Testis (tissue), 2 donors: ENCODE measurements at regions not wholly inside any gene's neighbourhood (a gene's known extent, or its start where the extent isn't known, plus 50 kb on each side); places are given as distances from the start of the nearest gene placed in this dataset.

ENCODE experiments used
- DNase-seq: peaks from one replicate; pipeline ENCODE4 v3.0.0-alpha.2; 2019
- H3K27ac ChIP-seq, 2 donors: fragments of 200-600 bp; sonication (generic); one replicate each; pipeline ENCODE4 v1.5.1; 2019
- H3K27me3 ChIP-seq: fragments of 200-600 bp; sonication (generic); one replicate; pipeline ENCODE4 v1.5.1; 2019
- H3K36me3 ChIP-seq: fragments of 200-600 bp; sonication (generic); one replicate; pipeline ENCODE4 v1.5.1; 2017; ENCODE audit warnings: low read depth; ENCODE audit errors: missing control alignments
- H3K4me1 ChIP-seq: fragments of 200-600 bp; sonication (generic); one replicate; pipeline ENCODE4 v1.5.1; 2019
- H3K4me3 ChIP-seq, 2 donors: fragments of 200-600 bp; sonication (generic); one replicate each; pipeline ENCODE4 v1.5.1; 2017 to 2019
- H3K9me3 ChIP-seq: fragments of 200-600 bp; sonication (generic); one replicate; pipeline ENCODE4 v1.5.1; 2017
- POLR2A ChIP-seq: fragments of 450-650 bp; IDR thresholded peaks from one replicate; pipeline ENCODE4 v1.6.1; 2017; ENCODE audit warnings: antibody characterized with exemption, mild to moderate bottlenecking, moderate library complexity
- WGBS, 2 donors: methylation state at CpG; one replicate each; pipeline ENCODE4 v1.1.5; 2018; 5-methylcytosine and 5-hydroxymethylcytosine counted together
- intact Hi-C: fragments of 100-400 bp; cut with DNase I; formaldehyde crosslinking; loops from one replicate; pipeline ENCODE4 v1.15.1; 2023; ENCODE audit warnings: low total_unique reads
- TF ChIP-seq, protein P1 (sequence below), 3 experiments: fragments of 450-650 bp in 2 of 3; fragments of 200-600 bp in 1 of 3; sonication (generic) in 1 of 3; IDR thresholded peaks; one replicate each; pipeline ENCODE4 v1.5.1; 2016 to 2019; ENCODE audit warnings: antibody characterized with exemption in 3 of 3, mild to moderate bottlenecking in 2 of 3, moderate library complexity in 1 of 3

DNA sequence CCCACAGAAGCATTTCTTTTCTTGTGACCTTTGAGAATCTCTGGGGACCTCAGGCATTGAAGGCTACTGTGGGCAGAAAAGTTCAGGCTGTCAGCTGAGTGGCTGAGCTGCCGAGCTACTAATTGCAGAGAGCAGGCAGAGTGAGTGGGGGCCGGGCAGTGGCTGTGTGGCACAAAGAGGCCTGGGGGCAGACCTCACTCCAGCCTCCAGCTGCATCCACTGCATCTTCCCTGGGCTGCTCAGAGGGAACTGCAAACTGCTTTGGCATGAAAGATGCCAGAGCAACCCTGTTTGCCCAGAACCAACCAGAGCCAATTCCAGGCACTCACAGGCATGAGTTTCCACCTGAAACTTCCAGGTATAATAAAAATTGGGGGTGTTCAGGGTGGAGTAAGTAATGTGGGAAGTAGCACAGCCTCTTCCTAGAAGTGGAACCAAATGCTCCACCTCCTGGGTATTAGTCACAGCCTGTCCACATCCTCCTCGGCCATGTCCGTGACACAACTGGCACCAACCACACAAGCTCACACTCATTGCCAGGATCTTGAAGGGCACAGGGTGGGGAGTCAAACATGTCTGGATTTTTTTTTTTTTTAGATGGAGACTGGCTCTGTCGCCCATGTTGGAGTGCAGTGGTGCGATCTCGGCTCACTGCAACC lies 548.9 kb downstream of the BNC2 start:
- Histone ChIP-seq H3K9me3 (no peaks in the 10 kb centered on the region), H3K36me3 (no peaks in the 10 kb centered on the region), H3K27me3 (no peaks in the 10 kb centered on the region), H3K27ac (no peak overlapping the region), H3K4me1 (no peaks in the 10 kb centered on the region), H3K4me3 (no peak overlapping the region)
- TF ChIP-seq POLR2A, result no peak
- TF ChIP-seq, protein P1, sequence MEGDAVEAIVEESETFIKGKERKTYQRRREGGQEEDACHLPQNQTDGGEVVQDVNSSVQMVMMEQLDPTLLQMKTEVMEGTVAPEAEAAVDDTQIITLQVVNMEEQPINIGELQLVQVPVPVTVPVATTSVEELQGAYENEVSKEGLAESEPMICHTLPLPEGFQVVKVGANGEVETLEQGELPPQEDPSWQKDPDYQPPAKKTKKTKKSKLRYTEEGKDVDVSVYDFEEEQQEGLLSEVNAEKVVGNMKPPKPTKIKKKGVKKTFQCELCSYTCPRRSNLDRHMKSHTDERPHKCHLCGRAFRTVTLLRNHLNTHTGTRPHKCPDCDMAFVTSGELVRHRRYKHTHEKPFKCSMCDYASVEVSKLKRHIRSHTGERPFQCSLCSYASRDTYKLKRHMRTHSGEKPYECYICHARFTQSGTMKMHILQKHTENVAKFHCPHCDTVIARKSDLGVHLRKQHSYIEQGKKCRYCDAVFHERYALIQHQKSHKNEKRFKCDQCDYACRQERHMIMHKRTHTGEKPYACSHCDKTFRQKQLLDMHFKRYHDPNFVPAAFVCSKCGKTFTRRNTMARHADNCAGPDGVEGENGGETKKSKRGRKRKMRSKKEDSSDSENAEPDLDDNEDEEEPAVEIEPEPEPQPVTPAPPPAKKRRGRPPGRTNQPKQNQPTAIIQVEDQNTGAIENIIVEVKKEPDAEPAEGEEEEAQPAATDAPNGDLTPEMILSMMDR (IDR thresholded peaks at IDR 0.05), result no peak
- no peak for DNase-seq
- WGBS, 2 donors, result 64 to 71% methylated on average over 7 of the region's 7 CpGs
- intact Hi-C loops, result no loop called here

DNA sequence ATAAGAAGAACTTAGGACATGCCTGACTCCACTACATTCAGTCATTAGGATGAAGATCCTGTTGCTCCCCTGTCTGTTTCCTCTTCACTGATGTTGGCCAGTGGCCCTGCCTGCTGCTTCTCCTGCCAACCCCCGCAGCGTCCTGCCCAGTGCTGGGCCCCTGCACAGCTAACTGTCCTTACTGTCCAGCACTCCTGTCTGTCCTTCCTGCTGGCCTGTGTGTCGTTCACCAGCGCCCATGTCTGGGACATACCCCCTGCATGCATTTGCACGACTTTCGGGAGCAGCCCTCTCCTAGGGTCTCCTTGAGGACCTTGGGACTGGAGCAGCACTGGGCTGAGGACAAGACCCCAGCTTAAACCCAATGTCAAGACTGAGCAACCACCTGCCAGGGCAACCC lies 547.6 kb downstream of the BNC2 start:
- intact Hi-C loops, result no loop called here

DNA sequence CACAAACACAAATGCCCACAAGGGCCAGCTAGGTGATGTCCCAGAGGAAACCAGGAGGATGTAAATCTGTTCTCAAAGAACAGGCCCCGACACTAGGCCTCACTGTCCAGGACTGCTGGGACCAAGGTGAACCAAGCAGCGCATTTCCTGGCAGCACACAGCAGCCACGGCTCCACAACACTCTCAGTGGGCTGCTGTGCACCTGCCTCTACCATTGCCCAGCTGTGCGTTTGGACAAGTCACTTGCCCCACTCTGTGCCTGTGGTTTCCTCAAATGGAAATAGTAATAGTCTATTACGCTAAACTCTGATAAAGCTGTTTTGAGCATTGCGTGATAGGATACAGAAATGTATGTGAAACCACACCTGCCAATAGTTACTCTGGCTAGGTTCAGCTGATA lies 544.5 kb downstream of the BNC2 start:
- TF ChIP-seq, protein P1 (IDR thresholded peaks at IDR 0.05), result no peak
- no peak for TF ChIP-seq POLR2A
- no peaks in the 10 kb centered on the region for H3K9me3 ChIP-seq
- H3K4me3 ChIP-seq, result no peak overlapping the region
- H3K36me3 ChIP-seq, result no peaks in the 10 kb centered on the region
- no peak for DNase-seq
- 91% methylated on average over 6 of the region's 6 CpGs for WGBS, 2 donors
- intact Hi-C loops, result no loop called here
- peaks cover 4% of the 10 kb centered on the region for H3K4me1 ChIP-seq
- no peak overlapping the region for H3K27ac ChIP-seq
- H3K27me3 ChIP-seq, result no peaks in the 10 kb centered on the region

More for the DNA sequence above, 547.6 kb downstream of the BNC2 start:
- TF ChIP-seq, protein P1 (IDR thresholded peaks at IDR 0.05), result no peak
- no peak for TF ChIP-seq POLR2A
- H3K27me3 ChIP-seq, result no peaks in the 10 kb centered on the region
- H3K4me1 ChIP-seq, result no peaks in the 10 kb centered on the region
- no peaks in the 10 kb centered on the region for H3K9me3 ChIP-seq
- no peak overlapping the region for H3K27ac ChIP-seq
- 84 to 87% methylated on average over 6 of the region's 6 CpGs for WGBS, 2 donors
- DNase-seq, result no peak
- H3K4me3 ChIP-seq, result no peak overlapping the region
- no peaks in the 10 kb centered on the region for H3K36me3 ChIP-seq

DNA sequence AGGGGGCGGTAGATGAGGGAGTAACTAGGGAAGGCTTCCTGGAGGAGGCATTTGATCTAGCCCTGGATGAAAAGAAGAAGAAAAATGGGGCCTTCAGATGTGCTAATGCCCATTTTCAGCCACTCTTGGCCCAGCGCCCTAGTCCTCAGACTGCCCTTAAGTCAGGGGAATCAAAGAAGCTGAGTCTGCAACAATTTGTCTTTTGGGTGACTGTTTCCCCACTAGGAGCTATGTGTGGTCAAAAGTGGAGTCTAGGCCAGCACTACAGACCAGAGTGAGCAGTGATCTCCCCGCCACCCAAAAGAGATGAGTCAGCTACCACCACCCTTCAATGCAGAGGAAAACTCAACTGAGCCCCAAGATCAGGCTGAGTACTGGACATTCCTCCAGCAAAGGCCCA lies 542.1 kb downstream of the BNC2 start:
- 88 to 92% methylated on average over 3 of the region's 3 CpGs for WGBS, 2 donors
- intact Hi-C loops, result no loop called here
- no peaks in the 10 kb centered on the region for H3K27me3 ChIP-seq
- no peak for DNase-seq
- H3K4me3 ChIP-seq, result no peak overlapping the region
- H3K9me3 ChIP-seq, result no peaks in the 10 kb centered on the region
- H3K4me1 ChIP-seq, result peaks cover 8% of the 10 kb centered on the region
- H3K36me3 ChIP-seq, result no peaks in the 10 kb centered on the region
- TF ChIP-seq, protein P1 (IDR thresholded peaks at IDR 0.05), result no peak
- no peak for TF ChIP-seq POLR2A
- H3K27ac ChIP-seq, result no peak overlapping the region

DNA sequence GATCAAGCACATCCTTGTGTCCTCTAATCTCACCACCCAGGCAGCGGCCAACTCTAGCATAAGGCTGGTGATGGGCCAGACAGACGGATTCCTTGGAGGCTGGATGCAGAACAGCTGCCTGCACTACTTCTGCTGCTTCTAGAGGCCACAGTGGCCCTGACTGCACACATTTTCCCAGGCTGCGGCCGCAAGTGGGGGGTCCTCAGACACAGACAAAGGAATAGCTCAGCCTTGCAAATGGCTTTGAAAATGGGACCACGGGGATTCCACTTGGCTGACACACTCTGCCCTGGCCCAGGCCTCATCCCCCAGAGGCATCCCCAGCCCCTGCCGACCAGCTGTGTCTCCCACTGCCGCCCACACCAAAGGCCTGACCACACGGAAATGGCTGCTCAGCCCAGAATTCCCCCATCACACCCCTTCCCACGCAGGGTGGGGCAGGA lies 540.8 kb downstream of the BNC2 start:
- H3K4me1 ChIP-seq, result peaks cover 8% of the 10 kb centered on the region
- peak overlapping the region in 1 of 2 donors; percentile 24 for H3K27ac ChIP-seq
- 39 to 60% methylated on average over 2 to 9 of the region's 9 CpGs for WGBS, 2 donors
- H3K9me3 ChIP-seq, result no peaks in the 10 kb centered on the region
- no peaks in the 10 kb centered on the region for H3K27me3 ChIP-seq
- intact Hi-C loops, result no loop called here
- no peaks in the 10 kb centered on the region for H3K36me3 ChIP-seq
- no peak overlapping the region for H3K4me3 ChIP-seq
- TF ChIP-seq, protein P1 (IDR thresholded peaks at IDR 0.05), result no peak
- TF ChIP-seq POLR2A, result no peak
- DNase-seq, result peak; percentile 43
